Fibroblast of the aortic adventitia (primary cell): ENCODE measurements at regions not wholly inside any gene's neighbourhood (a gene's known extent, or its start where the extent isn't known, plus 50 kb on each side); places are given as distances from the start of the nearest gene placed in this dataset.
"Not testable (repeated sequence)": the region's sequence is repeated elsewhere in the genome, so short reads cannot be mapped to it uniquely, and the experiment has no call there.

ENCODE experiments used
- DNase-seq: peaks from one replicate; pipeline ENCODE4 v3.0.0-alpha.2; 2010; ENCODE audit warnings: low read depth
- H3K4me3 ChIP-seq: 2 replicates; pipeline ENCODE4 v1.5.1; 2011; ENCODE audit warnings: low read depth, mild to moderate bottlenecking, control low read depth, low read length, moderate library complexity
- CTCF ChIP-seq: IDR thresholded peaks from 2 replicates; pipeline ENCODE4 v1.5.1; 2011; ENCODE audit warnings: mild to moderate bottlenecking, low read length, control low read depth, inconsistent platforms; ENCODE audit not compliant: insufficient read depth

DNA sequence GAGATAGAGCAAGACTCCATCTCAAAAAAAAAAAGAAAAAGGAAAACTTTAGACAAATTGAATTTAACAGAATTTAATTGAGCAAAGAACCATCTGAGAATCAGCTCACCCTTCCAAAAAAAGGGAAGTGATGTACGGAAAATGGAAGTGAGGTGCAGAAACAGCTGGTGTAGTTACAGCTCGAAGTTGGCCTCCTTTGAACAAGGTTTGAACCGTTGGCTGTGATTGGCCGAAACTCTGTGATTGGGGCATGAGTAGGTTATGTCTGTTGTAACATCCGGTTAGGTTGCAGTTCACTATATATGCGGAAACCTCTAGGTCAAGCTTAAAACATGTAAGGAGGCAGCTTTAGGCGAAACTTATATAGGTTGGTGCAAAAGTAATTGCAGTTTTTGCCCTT is 97.9 kb upstream of the KIF26B start:
- H3K4me3 ChIP-seq: no peak overlapping the region
- DNase-seq: no peak
- no peak for TF ChIP-seq CTCF

GRCh38 chr1:245056296-245056695 is 98.5 kb upstream of the KIF26B start:
- DNase-seq: peak; percentile 27
- not testable (repeated sequence) for H3K4me3 ChIP-seq

DNA sequence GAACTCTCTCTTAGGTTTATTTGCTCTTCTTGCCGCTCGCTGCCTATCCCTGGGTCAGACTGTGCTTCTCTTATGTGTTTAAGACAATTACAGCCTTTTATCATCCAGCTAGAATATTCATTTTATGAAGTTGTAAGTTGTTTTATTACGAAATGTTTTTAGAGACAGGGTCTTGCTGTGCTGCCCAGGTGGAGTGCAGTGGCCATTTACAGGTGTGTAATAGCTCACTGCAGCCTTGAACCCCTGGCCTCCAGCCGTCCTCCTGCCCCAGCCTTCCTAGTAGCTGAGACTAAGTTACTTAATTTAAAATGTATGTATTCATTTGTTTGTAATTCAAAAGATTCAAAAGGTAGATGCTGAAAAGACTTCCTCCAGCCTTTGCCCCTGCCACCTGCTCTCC is 99.0 kb upstream of the KIF26B start:
- H3K4me3 ChIP-seq: no peak overlapping the region
- DNase-seq: no peak
- no peak for TF ChIP-seq CTCF

GRCh38 chr1:245054507-245055270 is 100.1 kb upstream of the KIF26B start:
- DNase-seq: no peak
- no peak for TF ChIP-seq CTCF

DNA sequence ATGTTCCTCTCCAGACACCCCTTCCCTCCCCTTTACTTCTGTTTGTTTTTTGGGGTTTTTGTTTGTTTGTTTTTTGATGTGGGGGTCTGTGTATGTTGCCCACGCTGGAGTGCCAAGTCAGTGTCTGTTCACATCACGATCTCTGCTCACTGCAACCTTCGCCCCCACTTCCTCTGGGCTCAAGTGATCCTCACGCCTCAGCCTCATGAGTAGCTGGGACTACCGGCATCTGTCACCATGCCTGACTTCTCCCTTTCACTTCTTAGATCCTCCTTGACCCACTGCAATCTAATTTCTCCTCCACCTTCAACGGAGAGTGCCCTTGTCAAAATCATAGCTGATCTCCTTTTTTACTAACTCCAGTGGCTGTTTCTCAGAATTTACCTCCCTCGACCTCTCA is 100.7 kb upstream of the KIF26B start:
- H3K4me3 ChIP-seq: no peak overlapping the region
- TF ChIP-seq CTCF: no peak
- no peak for DNase-seq

More at GRCh38 chr1:245054507-245055270, 100.1 kb upstream of the KIF26B start:
- no peak overlapping the region for H3K4me3 ChIP-seq

DNA sequence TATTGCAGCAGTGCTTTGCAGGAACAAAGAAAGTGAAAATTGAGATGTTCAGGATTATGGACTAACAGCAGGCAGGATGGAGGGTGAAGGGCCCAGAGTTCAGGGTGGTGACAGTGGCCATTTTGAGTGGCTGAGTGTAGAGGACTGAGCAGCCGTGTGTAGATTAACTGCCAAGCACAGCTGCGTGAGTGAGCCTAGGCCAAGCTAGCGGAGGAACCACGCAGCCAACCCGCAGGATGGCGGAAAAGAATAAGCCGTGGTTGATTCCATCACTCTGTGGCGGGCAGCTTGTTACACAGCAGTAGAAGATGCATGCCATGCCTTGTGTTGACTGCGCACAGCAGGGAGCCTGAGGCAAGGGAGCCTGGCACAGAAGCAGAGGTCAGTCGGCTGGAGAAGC is 102.5 kb upstream of the KIF26B start:
- no peak for TF ChIP-seq CTCF
- no peak for DNase-seq
- no peak overlapping the region for H3K4me3 ChIP-seq

DNA sequence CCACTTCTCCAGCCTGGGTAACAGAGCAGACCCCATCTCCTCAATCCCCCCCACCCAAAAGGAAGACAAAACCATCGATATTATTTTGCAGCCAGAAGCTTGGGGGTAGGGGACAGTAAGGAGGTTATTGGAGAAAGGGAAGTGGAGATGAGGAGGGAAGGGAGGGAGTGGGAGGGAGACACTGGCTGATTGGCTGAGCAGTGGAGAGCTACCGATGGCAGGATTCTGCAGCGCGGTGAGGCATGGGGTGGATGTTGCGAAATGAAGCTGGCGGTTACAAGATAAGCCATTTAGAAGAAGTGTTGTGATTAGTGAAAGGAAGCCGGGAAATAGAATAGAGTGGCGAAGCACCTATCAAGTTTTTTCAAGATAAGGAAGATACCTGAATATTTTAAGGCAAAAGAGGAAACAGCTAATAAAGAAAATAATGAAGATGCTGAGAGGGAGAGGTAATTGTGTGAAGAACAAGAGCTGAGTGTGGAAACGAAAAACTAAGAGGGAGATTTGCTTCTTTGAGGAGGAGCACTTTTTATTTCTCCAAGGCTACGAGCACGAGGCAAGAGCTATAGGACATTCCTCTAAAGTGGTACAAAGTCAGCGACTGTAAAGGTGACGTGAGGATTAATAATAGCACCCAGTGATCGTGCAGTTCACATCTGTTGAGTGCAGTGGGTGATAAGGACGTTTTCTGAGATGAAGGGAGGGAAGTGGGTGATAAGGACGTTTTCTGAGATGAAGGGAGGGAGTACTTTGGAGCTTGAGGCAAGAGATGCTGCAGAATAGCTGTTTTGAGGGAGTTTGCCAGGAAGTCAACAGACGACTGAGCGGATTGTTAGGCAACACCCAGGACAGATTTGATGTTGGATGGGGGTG is 103.2 kb upstream of the KIF26B start:
- peak; percentile 53 for DNase-seq
- TF ChIP-seq CTCF: no peak
- H3K4me3 ChIP-seq: no peak overlapping the region
